Body of pancreas (tissue), 4 donors: ENCODE measurements at regions not wholly inside any gene's neighbourhood (a gene's known extent, or its start where the extent isn't known, plus 50 kb on each side); places are given as distances from the start of the nearest gene placed in this dataset.

Source experiments
- POLR2A ChIP-seq, 3 donors: fragments of 450-650 bp; IDR thresholded peaks; one replicate each; pipeline ENCODE4 v1.6.1; 2016; ENCODE audit warnings: antibody characterized with exemption in 3 of 3, mild to moderate bottlenecking in 2 of 3
- TF ChIP-seq, protein P1 (sequence below), 7 experiments: fragments of 450-650 bp in 4 of 7; fragments of 200-600 bp in 3 of 7; sonication (generic) in 3 of 7; IDR thresholded peaks; one replicate each; pipeline ENCODE4 v1.5.1; 2016 to 2019; ENCODE audit warnings: antibody characterized with exemption in 7 of 7

DNA sequence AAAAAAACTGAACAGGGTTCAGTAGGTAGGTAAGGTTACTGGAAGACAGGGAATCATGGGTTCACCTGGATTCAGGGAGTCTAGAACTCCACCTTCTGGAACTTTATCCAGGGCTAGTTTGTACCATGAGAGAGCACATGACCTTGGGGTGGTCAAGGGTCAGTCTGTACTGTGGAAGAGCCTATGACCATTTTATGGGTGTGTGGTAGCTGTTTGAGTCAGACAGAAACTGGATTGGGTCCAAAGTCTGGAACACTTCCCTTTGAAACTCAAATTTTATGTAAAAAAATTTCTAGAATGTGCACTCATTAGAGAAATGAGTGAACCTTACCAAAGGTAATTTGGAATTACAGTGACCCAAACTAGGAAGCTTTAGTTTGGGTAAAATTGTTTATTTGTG, 486.0 kb upstream of the AGTR1 start:
- TF ChIP-seq, protein P1, sequence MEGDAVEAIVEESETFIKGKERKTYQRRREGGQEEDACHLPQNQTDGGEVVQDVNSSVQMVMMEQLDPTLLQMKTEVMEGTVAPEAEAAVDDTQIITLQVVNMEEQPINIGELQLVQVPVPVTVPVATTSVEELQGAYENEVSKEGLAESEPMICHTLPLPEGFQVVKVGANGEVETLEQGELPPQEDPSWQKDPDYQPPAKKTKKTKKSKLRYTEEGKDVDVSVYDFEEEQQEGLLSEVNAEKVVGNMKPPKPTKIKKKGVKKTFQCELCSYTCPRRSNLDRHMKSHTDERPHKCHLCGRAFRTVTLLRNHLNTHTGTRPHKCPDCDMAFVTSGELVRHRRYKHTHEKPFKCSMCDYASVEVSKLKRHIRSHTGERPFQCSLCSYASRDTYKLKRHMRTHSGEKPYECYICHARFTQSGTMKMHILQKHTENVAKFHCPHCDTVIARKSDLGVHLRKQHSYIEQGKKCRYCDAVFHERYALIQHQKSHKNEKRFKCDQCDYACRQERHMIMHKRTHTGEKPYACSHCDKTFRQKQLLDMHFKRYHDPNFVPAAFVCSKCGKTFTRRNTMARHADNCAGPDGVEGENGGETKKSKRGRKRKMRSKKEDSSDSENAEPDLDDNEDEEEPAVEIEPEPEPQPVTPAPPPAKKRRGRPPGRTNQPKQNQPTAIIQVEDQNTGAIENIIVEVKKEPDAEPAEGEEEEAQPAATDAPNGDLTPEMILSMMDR (IDR thresholded peaks at IDR 0.05) = no peak
- no peak for TF ChIP-seq POLR2A (IDR thresholded peaks at IDR 0.05)
